CD4-positive, alpha-beta T cell treated with Interferon alpha-2 for 1 hour (primary cell): ENCODE measurements at regions not wholly inside any gene's neighbourhood (a gene's known extent, or its start where the extent isn't known, plus 50 kb on each side); places are given as distances from the start of the nearest gene placed in this dataset.
"Not testable (repeated sequence)": the region's sequence is repeated elsewhere in the genome, so short reads cannot be mapped to it uniquely, and the experiment has no call there.

ENCODE experiments used
- DNase-seq, 2 donors: peaks; one replicate each; pipeline ENCODE4 v3.0.0-alpha.2; 2020 to 2022

DNA sequence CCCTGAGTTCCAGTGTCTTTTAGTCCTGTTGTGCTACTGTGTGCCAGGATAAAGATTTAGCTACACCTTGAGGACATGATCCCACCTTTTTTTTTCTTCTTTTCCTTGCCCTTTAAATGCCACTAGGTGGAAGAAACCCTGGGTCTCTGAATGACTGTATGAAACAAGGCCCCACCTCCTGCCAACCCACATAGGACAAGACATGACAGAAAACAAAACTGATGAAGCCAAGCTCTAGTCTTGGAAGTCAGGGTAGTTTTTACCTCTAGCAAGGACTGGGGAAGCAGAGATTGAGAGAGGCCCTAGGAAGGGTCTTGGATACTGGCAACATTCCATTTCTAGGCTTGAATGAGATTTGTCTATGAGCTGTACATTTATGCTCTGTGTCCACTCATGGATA lies 410.7 kb downstream of the MIAT start:
- no peak for DNase-seq

GRCh38 chr22:27070594-27070993 lies 413.2 kb downstream of the MIAT start:
- no peak for DNase-seq

DNA sequence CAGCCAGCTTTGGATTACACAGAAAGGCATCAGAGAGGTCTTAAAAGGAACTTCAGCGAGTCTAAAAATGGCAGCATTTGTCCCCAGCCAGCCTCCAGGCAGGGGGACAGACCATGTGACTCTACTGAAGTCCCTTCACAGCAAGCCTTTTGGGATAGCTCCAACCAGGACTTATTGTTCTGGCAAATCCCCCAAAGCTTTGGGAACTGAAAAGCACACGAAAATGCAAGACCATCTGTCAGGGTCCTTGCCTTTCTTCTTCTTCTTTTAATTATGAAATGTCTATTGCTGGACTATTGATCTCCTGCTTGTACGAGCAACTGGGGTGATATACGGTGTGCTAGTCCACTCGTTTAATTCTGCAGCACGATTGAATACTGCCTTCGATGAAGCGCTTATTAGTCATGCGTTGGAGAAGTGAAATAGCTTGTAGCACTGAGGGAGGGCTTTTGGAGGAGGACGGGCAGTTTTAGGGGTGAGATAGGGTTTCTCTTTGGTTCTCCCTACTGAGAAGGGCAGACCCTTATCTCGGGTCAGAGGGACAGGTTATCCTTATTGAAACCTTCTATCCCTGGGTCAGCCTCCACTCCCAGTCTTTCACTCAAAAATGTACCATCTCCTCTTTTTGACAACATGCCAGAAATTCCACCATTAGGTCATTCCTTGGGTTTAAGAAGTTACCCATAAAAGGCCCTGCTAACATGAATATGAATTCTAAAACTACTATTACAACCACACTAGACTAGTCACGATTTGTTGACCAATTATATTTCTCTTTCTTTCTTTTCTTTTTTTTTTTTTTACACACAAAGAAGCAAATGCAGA lies 416.4 kb downstream of the MIAT start:
- no peak for DNase-seq

DNA sequence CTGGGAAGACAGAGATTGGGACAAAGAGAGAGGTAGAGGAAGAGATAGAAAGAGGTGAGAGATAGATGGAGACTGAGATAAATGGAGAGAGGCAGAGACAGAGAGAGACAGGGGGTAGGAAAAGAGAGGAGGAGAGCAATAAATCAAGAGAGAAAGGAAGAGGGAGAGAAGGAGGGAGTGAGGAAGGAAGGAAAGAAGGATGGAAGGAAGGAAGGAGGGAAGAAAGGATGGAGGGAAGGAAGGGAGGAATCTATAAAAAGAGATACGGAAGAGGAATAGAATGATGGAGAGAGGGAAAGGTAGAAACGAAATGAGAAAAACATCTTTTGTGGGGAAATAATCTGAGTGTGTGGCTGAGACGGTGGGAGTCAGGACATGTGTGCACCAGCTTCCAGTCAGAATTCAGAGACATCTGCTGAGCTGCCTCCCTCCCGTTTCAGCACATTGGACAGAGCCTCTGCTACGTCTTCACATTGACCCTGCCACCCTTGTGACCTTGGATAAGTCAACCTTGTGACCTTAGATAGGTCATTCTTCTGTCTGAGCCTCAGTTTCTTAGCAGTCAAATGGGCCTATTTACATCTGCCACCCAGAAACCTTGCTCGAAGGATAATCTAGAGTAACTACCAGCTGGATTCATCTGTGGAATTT lies 417.8 kb downstream of the MIAT start:
- DNase-seq = no peak

- no peak for DNase-seq
Observed at GRCh38 chr22:27075891-27076290, 418.5 kb downstream of the MIAT start.

DNA sequence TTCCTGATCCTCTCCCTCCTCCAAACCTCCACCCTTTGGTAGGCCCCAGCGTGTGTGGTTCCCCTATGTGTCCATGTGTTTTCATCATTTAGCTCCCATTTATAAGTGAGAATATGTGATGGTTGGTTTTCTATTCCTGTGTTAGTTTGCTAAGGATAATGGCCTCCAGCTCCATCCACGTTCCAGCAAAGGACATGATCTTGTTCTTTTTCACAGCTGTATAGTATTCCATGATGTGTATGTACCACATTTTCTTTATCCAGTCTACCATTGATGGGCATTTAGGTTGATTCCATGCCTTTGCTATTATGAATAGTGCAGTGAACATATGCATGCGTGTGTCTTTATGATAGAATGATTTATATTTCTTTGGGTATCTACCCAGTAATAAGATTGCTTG lies 420.7 kb downstream of the MIAT start:
- DNase-seq = not testable (repeated sequence)

GRCh38 chr22:27080036-27080578 lies 422.7 kb downstream of the MIAT start:
- DNase-seq = no peak

DNA sequence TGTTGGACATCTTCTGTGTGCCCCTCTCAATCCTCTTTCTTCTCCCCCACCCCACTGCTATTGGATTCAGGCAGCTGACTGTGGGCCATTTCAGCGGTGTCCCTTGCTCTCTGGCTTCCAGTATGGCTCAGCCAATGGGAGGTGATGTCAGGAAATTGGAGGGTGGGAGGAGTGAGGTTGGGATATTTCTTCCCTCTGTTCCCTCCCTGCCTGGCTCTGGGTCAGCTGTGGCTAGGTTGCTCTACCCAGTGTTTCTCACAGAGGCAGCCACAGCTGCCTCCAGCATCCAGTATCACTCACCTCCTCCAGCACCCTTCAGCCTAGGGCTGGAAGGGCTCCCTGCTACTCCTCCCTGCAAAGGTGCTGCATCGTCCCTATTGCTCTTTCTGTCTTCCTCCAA lies 423.5 kb downstream of the MIAT start:
- no peak for DNase-seq

GRCh38 chr22:27083610-27084009 lies 426.2 kb downstream of the MIAT start:
- DNase-seq = no peak

- DNase-seq = no peak
Observed at GRCh38 chr22:27084130-27084529, 426.7 kb downstream of the MIAT start.

DNA sequence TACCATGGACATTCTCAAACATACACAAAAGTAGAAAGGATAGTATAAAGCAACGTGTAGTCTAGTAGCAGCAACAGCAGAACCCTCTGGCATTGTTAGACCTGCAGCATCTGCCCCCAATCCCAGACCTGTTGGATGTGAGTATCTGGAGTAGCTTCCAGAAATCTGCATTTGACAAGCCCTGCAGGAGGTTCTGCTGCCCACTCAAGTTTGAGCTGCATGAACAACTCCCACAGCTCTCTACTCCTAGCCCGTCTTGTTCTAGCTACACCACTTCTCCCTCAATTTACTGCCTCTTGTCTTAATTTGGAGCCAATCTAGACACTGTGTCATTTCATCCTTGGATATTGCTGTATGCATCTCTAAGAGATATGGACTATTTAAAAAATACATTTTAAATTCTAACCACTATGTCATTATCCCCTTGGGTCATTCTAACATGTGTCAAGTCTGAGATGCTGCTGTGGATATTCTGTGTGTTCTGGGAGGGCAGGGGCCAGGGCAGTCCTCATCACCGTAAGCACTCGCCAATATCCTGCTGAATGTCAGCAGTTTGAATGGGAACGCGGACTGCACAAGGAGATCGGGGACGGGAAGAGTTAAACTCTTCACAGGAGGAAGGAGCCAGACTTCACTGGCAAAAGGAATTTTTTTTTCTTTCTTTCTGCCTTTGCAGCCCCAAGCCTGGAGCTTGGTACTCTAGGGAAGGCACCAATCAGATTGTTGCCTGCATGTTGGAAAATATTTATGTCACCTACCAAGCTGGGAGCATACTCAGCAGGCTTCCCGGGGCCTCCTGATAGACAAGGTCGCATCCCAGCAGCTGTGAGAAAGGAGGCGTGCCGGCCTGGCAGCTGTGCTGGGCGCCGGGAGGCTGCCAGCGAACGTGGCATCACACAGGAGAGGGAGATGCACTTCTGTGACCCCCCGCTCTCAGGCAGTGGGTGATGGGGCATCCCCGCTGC lies 429.0 kb downstream of the MIAT start:
- DNase-seq = no peak

DNA sequence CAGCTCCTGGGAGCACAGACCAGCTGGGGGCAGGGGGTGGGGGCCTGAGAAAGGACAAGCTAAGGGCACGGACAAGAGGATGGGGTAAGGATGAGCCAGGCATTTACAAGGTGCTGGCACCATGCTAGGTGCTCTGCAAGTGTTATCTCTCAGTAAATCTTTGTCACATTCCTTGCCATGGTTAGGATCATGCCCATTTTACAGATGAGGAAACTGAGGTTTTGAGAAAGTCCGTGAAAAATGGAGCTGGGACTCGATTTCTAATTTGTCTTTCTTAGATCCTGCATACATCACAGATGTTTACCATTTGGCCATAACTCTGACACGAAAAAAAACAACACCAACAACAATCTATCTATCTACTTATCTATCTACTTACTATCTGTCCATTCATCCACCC lies 429.7 kb downstream of the MIAT start:
- DNase-seq = no peak

DNA sequence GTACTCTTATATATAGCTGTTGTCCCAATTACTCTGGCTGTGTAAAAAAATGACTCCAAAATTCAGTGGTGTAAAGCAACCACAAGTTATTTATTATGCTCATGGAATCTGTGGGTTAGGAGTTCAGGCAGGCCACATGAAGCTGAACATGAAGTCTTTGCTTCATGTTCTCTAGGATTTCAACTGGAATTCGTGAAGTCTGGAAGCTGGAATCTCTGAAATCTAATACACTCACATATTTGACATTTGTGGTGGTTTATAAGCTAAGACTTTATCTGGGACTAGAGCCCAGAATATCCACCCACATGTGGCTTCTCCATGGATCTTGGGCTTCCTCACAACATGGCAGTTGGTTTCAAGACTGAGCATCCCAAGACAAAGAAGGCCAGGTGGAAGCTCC lies 430.6 kb downstream of the MIAT start:
- DNase-seq = no peak

- no peak for DNase-seq
Observed at GRCh38 chr22:27089264-27089663, 431.9 kb downstream of the MIAT start.

DNA sequence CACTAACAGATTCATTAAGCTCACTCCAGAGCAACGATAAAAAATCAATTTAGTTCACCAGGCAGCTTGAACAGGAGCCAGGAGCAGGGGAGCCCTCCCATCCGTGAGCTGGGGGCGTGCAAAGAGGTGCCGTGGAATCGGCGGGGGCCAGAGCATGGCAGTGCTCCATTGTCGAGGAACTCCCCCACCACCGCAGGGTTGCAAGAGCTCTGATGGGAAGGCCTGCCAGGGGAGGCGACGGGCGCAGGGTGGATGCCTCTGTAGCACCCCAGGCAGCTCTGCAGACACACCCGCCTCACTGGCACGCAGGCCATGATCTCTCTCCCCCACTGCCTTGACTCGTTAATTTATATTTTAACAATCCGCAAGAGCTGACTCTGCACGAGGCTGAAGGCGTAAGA lies 433.2 kb downstream of the MIAT start:
- no peak for DNase-seq

DNA sequence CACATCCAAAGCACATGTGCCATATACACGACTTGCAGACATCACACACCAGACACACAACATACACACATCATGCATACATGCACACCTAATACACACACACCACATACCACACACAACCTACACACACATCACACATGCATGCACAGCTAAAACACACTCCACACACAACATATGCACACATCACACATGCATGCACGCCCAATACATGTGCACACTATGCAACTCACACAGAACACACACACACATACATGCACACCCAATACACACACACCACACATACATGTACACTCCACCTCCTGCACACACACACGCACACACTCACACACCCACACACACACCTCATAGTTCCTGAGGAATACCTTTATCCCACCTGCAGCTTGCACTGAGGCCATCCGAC lies 436.0 kb downstream of the MIAT start:
- DNase-seq = no peak

DNA sequence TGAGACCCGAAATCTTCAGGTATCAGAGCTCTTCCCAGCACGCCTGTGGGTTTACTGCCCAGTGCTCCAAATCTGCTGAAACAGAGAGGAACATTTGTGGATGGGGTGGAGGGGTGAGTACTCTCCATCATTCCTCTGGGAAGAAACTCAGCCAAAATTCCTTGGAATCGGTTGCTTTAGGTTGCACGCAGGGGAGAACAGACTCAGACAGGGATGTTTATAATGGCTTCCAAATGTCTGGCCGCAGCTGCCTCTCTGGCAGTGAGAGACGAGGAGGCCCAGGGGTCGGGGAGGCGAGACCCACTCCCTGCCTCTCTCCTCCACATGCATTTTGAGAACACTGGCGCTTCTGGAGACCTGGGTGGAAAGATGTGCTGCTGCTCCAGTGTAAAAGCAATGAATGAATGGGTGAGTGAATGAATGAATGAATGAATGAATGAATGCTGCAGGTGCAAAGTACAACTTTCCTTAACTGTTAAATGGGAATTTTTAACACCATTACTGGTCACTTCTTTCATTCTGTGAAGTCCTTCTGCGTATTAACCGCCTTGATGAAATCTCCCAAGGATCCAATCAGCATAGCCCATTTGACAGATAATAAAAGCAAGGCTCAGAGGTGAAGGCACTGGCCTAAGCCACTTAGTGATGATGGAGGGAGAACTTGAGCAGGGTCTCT lies 437.4 kb downstream of the MIAT start:
- DNase-seq = no peak

DNA sequence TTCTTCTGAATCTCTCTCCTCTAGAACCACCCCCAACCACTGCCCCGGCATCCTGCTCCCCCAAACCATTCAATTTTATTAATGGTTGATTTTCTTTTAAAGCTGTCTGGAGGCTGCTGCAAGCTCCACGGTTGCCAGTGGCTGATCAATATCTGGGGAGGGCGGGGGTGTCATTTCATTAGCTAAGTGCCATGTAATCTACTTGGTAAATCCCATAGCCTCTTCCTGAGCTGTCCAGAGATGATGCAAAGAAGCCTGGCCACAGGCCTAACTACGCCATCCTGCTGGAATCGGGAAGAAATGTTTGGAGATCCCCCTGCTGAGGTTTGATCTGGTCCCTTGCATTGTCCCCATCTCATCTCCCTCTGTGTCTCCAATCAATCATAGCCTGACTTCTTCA lies 440.1 kb downstream of the MIAT start:
- DNase-seq = no peak

- no peak for DNase-seq
Observed at GRCh38 chr22:27097933-27098332, 440.5 kb downstream of the MIAT start.

GRCh38 chr22:27099946-27100722 lies 442.7 kb downstream of the MIAT start:
- no peak for DNase-seq

DNA sequence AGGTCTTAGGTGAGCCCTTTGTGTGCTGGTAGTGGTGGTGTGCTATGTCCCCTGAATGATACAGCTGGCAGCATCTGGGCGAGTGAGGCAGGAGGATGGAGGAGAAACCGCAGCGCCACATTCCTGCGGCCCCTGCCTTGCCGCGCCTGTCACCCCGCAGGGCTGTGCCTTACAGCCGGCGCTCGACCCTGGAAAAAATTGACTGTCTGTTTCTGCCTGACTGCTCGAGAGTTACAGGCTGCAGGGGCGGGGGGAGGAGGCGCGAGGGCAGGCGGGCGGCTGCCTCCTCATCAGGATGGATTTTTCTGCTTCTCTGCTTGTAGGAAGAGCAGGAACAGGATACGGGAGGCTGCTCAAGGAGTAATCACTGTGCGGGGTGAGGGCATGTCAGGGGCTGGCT lies 443.4 kb downstream of the MIAT start:
- no peak for DNase-seq

DNA sequence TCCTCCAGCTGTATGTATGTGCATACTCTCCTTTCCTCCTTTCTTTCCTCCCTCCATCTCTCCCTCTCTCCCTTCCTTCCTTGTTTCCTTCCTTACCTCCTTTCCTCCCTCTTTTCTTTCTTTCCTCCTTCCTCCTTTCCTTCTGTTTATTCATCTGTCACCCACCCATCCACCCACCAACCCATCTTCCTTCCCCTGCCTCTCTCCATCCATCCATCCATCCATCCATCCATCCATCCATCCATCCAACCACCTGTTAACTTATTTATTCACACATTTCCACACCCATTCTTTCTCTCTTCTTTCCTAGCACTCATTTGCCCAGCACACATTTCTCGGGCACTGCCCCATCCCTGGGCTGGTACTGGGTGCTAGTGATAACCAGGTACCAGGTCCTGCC lies 443.9 kb downstream of the MIAT start:
- DNase-seq = no peak
